ENCODE measurements at regions not wholly inside any gene's neighbourhood (a gene's known extent, or its start where the extent isn't known, plus 50 kb on each side); places are given as distances from the start of the nearest gene placed in this dataset.

DNA sequence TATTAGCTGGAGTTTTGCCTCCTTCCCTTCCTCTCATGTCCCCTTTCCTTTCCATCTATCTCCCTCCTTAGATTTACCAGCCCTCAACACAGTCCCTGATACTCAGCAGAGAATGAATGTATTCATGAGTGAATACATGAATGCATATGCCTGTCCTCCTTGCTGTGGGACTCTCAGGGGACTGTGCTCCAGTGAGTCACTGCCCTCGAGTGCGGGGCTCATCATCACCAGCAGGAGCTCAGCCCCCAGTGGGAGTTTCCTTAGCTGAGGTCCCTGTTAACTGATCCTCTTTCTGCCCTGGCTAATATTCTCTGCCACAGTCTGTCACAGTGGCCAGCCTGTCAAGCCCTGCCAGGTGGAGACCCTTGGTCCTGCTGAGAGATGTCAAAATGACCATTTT, 104.9 kb upstream of the LHCGR start:
- 60 to 73% (median 68%) methylated on average over 2 of the region's 2 CpGs for WGBS, 5 donors
- DNase-seq = no peak
- H3K4me1 ChIP-seq = no peaks in the 10 kb centered on the region
- no peak overlapping the region for H3K27ac ChIP-seq
- TF ChIP-seq POLR2A (IDR thresholded peaks at IDR 0.05) (no peak), POLR2AphosphoS5 (IDR thresholded peaks at IDR 0.05) (no peak)
- no peak overlapping the region for H3K4me3 ChIP-seq
- H3K36me3 ChIP-seq = no peaks in the 10 kb centered on the region
- no peaks in the 10 kb centered on the region for H3K9me3 ChIP-seq
- H3K27me3 ChIP-seq = no peaks in the 10 kb centered on the region
- intact Hi-C loops (cut with DNase I; ENCODE audit: low total_unique reads) = no loop called here

DNA sequence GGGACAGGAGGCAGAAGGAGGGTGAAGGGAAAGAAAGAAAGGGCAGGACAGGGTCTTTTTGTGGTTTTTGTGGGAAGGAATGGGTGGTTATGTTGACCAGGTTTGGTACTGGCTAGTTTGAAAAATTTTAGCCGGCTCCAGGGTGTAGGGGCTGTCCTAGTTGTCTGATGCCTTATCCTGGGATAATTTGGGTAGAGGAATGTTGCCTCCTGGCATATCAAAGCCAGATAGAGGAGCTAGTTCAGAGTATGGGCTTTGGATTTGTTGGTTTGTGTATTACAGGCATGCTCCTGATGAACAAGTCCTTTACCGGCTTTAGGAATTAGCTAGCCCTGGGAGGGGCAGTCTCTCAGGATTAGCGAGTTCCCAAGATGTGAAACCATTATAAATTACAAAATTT, 101.1 kb upstream of the LHCGR start:
- H3K36me3 ChIP-seq = no peaks in the 10 kb centered on the region
- no peak overlapping the region for H3K27ac ChIP-seq
- DNase-seq = no peak
- no peaks in the 10 kb centered on the region for H3K4me1 ChIP-seq
- H3K9me3 ChIP-seq = no peaks in the 10 kb centered on the region
- WGBS, 5 donors = 62 to 72% (median 67%) methylated on average over 3 of the region's 3 CpGs
- TF ChIP-seq, protein P1, sequence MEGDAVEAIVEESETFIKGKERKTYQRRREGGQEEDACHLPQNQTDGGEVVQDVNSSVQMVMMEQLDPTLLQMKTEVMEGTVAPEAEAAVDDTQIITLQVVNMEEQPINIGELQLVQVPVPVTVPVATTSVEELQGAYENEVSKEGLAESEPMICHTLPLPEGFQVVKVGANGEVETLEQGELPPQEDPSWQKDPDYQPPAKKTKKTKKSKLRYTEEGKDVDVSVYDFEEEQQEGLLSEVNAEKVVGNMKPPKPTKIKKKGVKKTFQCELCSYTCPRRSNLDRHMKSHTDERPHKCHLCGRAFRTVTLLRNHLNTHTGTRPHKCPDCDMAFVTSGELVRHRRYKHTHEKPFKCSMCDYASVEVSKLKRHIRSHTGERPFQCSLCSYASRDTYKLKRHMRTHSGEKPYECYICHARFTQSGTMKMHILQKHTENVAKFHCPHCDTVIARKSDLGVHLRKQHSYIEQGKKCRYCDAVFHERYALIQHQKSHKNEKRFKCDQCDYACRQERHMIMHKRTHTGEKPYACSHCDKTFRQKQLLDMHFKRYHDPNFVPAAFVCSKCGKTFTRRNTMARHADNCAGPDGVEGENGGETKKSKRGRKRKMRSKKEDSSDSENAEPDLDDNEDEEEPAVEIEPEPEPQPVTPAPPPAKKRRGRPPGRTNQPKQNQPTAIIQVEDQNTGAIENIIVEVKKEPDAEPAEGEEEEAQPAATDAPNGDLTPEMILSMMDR (IDR thresholded peaks at IDR 0.05) = no peak
- no peak for TF ChIP-seq EP300 (IDR thresholded peaks at IDR 0.05)
- no peak for TF ChIP-seq POLR2AphosphoS5 (IDR thresholded peaks at IDR 0.05)
- TF ChIP-seq POLR2A (IDR thresholded peaks at IDR 0.05) = no peak
- H3K4me3 ChIP-seq = no peak overlapping the region
- intact Hi-C loops (cut with DNase I; ENCODE audit: low total_unique reads) = no loop called here
- no peaks in the 10 kb centered on the region for H3K27me3 ChIP-seq

DNA sequence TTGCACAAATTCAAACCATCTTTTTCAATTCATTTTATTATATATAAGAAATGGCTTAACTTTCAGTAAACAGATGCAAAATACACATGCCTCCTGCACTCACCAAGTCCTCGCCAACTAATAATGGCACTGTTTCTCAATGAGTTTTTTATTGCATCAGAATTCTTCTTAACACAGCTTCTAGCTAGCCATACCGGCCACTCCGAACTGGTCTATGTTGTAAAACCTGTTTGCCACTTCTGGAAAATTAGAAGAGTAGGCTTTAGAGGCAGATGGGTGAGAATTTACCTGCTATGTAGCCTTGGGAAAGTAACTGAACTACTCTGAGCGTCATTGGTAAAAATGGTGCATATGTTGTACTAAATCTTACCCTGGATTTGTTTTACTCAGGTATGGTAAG, 100.6 kb upstream of the LHCGR start:
- Histone ChIP-seq H3K27ac (no peak overlapping the region), H3K36me3 (no peaks in the 10 kb centered on the region), H3K4me3 (no peak overlapping the region), H3K27me3 (no peaks in the 10 kb centered on the region), H3K9me3 (no peaks in the 10 kb centered on the region), H3K4me1 (no peaks in the 10 kb centered on the region)
- DNase-seq = no peak
- TF ChIP-seq, protein P1 (IDR thresholded peaks at IDR 0.05) = no peak
- no peak for TF ChIP-seq POLR2A (IDR thresholded peaks at IDR 0.05)
- no peak for TF ChIP-seq POLR2AphosphoS5 (IDR thresholded peaks at IDR 0.05)
- TF ChIP-seq EP300 (IDR thresholded peaks at IDR 0.05) = no peak
- intact Hi-C loops (cut with DNase I; ENCODE audit: low total_unique reads) = no loop called here
- 79 to 86% (median 84%) methylated on average over 4 of the region's 4 CpGs for whole genome bisulfite sequencing, 5 donors

DNA sequence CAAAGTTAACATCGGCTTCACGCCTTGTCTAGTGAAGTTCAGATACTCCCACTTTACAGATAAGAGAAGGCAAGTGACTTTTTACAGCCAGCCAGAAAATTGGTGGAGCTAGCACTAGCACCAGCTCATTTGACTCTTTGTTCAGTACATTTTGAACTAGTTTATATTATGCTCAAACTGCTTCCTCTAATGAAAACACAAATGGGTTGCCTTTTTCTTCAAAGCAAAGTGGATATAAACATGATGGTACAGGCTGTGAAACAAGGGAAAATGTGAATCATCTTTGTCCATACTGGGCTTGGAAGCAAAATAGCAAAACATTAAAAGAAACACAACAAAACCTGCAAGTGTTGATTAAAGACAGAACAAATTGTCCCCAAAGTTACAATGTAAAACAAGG, 99.6 kb upstream of the LHCGR start:
- intact Hi-C loops (cut with DNase I; ENCODE audit: low total_unique reads) = no loop called here
- 73 to 90% (median 83%) methylated on average over 2 of the region's 2 CpGs for WGBS, 5 donors
- Histone ChIP-seq H3K9me3 (no peaks in the 10 kb centered on the region), H3K4me1 (no peaks in the 10 kb centered on the region), H3K36me3 (no peaks in the 10 kb centered on the region), H3K27ac (no peak overlapping the region), H3K27me3 (no peaks in the 10 kb centered on the region), H3K4me3 (no peak overlapping the region)
- DNase-seq = no peak
- TF ChIP-seq POLR2A (IDR thresholded peaks at IDR 0.05) = no peak
- TF ChIP-seq, protein P1 (IDR thresholded peaks at IDR 0.05) = no peak
- no peak for TF ChIP-seq EP300 (IDR thresholded peaks at IDR 0.05)
- no peak for TF ChIP-seq POLR2AphosphoS5 (IDR thresholded peaks at IDR 0.05)

DNA sequence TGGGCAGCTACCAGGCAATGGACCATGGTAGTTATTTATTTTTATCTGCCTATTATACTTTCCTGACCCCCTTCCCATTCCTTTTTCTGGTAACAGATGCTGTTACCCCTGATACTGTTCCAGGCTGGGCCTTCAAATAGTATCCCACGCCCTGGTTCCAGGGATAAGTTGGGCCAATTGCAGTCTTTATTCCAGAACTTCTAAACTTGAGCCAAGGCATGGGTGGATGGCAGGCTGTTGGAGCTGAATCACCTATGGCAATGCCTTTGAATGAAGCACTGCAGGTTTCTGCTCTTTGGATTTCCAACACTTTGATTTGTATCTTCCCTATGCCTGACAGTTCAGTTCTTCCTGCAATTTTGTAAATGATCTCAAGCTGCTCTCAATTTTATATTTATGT, 99.2 kb upstream of the LHCGR start:
- Histone ChIP-seq H3K4me3 (no peak overlapping the region), H3K27me3 (no peaks in the 10 kb centered on the region), H3K36me3 (no peaks in the 10 kb centered on the region), H3K9me3 (no peaks in the 10 kb centered on the region), H3K27ac (no peak overlapping the region), H3K4me1 (no peaks in the 10 kb centered on the region)
- intact Hi-C loops (cut with DNase I; ENCODE audit: low total_unique reads) = no loop called here
- DNase-seq = no peak
- 67 to 91% (median 71%) methylated on average over 1 of the region's 1 CpG for WGBS, 5 donors
- TF ChIP-seq POLR2A (IDR thresholded peaks at IDR 0.05) (no peak), EP300 (IDR thresholded peaks at IDR 0.05) (no peak)
- TF ChIP-seq, protein P1 (IDR thresholded peaks at IDR 0.05) = no peak

All from stomach (tissue), 8 donors.